Breast epithelium (tissue), 4 donors: ENCODE measurements at regions not wholly inside any gene's neighbourhood (a gene's known extent, or its start where the extent isn't known, plus 50 kb on each side); places are given as distances from the start of the nearest gene placed in this dataset.

Experiments used
- DNase-seq, 2 donors: peaks; one replicate each; pipeline ENCODE4 v3.0.0-alpha.2; 2019; ENCODE audit warnings: low spot score in 2 of 2
- H3K27ac ChIP-seq, 2 donors: fragments of 200-600 bp; sonication (generic) in 1 of 2; one replicate each; pipeline ENCODE4 v1.5.1; 2016 to 2019; ENCODE audit warnings: mild to moderate bottlenecking in 1 of 2
- H3K27me3 ChIP-seq, 2 donors: fragments of 200-600 bp; sonication (generic) in 1 of 2; one replicate each; pipeline versions ENCODE4 v1.5.1 to v1.6.0; 2017 to 2019; ENCODE audit warnings: control low read depth in 1 of 2, mild to moderate bottlenecking in 1 of 2
- H3K36me3 ChIP-seq: fragments of 200-600 bp; one replicate; pipeline ENCODE4 v1.5.1; 2019
- H3K4me1 ChIP-seq, 2 donors: fragments of 200-600 bp; sonication (generic); one replicate each; pipeline ENCODE4 v1.5.1; 2016 to 2019; ENCODE audit warnings: control low read depth in 1 of 2
- H3K4me3 ChIP-seq, 3 donors: fragments of 200-600 bp; sonication (generic); 1 replicate in 2 of 3; 2 replicates in 1 of 3; pipeline ENCODE4 v1.5.1; 2016 to 2019; ENCODE audit warnings: mild to moderate bottlenecking in 3 of 3, moderate library complexity in 2 of 3
- H3K9me3 ChIP-seq, 2 donors: fragments of 200-600 bp; sonication (generic) in 1 of 2; one replicate each; pipeline ENCODE4 v1.5.1; 2016 to 2019; ENCODE audit warnings: control low read depth in 1 of 2
- POLR2A ChIP-seq: fragments of 450-650 bp; IDR thresholded peaks from one replicate; pipeline ENCODE4 v1.6.1; 2016; ENCODE audit warnings: antibody characterized with exemption, mild to moderate bottlenecking, moderate library complexity
- POLR2AphosphoS5 ChIP-seq, 3 donors: sonication (generic); formaldehyde crosslinking; IDR thresholded peaks; one replicate each; pipeline ENCODE4 v1.6.1; 2017; ENCODE audit warnings: antibody characterized with exemption in 3 of 3
- intact Hi-C: fragments of 100-400 bp; cut with DNase I; formaldehyde crosslinking; loops from one replicate; pipeline ENCODE4 v1.15.1; 2023; ENCODE audit warnings: low total_unique reads
- TF ChIP-seq, protein P1 (sequence below), 3 donors: fragments of 450-650 bp; IDR thresholded peaks; one replicate each; pipeline ENCODE4 v1.5.1; 2016 to 2017; ENCODE audit warnings: antibody characterized with exemption in 3 of 3, mild to moderate bottlenecking in 3 of 3, moderate library complexity in 3 of 3

- Histone ChIP-seq H3K4me1 (no peaks in the 10 kb centered on the region), H3K27ac (no peak overlapping the region), H3K27me3 (no peaks in the 10 kb centered on the region), H3K4me3 (no peak overlapping the region), H3K9me3 (no peaks in the 10 kb centered on the region), H3K36me3 (no peaks in the 10 kb centered on the region)
- TF ChIP-seq POLR2A: no peak
- TF ChIP-seq POLR2AphosphoS5 (IDR thresholded peaks at IDR 0.05): no peak
- TF ChIP-seq, protein P1, sequence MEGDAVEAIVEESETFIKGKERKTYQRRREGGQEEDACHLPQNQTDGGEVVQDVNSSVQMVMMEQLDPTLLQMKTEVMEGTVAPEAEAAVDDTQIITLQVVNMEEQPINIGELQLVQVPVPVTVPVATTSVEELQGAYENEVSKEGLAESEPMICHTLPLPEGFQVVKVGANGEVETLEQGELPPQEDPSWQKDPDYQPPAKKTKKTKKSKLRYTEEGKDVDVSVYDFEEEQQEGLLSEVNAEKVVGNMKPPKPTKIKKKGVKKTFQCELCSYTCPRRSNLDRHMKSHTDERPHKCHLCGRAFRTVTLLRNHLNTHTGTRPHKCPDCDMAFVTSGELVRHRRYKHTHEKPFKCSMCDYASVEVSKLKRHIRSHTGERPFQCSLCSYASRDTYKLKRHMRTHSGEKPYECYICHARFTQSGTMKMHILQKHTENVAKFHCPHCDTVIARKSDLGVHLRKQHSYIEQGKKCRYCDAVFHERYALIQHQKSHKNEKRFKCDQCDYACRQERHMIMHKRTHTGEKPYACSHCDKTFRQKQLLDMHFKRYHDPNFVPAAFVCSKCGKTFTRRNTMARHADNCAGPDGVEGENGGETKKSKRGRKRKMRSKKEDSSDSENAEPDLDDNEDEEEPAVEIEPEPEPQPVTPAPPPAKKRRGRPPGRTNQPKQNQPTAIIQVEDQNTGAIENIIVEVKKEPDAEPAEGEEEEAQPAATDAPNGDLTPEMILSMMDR (IDR thresholded peaks at IDR 0.05): no peak
- no peak for DNase-seq
- intact Hi-C loops: no loop called here
These were observed 102.2 kb upstream of the ZFP42 start for GRCh38 chr4:187893418-187893817.

DNA sequence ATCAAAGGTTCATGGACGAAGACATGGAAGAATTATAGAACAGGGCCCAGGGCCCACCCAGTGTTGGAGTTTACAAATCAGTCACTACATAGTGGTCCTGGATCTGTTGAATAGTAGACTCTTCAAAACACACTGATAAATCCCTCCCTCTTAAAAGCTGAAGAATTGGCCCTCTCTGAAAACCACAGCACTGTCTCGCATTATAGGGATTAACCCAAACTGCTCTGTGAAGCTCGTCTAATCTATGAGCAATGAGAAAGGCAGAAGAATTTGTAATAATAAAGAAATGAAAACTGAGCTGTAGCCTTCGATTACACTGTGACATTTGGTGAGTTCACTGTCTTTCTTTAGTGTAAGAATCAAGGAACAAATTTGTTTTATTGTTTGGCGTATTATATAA lies 92.5 kb upstream of the ZFP42 start:
- H3K36me3 ChIP-seq: no peaks in the 10 kb centered on the region
- no peak overlapping the region for H3K4me3 ChIP-seq
- H3K4me1 ChIP-seq: no peaks in the 10 kb centered on the region
- no peak overlapping the region for H3K27ac ChIP-seq
- H3K27me3 ChIP-seq: no peaks in the 10 kb centered on the region
- peaks cover 0 to 12% of the 10 kb centered on the region in 2 donors for H3K9me3 ChIP-seq
- intact Hi-C loops: loop anchor here (5.0 kb wide), 1 partner anchor 241 kb away; no protein-coding TSS in a partner anchor
- TF ChIP-seq, protein P1 (IDR thresholded peaks at IDR 0.05): no peak
- TF ChIP-seq POLR2A (no peak), POLR2AphosphoS5 (IDR thresholded peaks at IDR 0.05) (no peak)
- no peak for DNase-seq

- Histone ChIP-seq H3K27me3 (no peaks in the 10 kb centered on the region), H3K4me3 (no peak overlapping the region), H3K4me1 (no peaks in the 10 kb centered on the region), H3K9me3 (peaks cover 0 to 12% of the 10 kb centered on the region in 2 donors), H3K27ac (no peak overlapping the region), H3K36me3 (no peaks in the 10 kb centered on the region)
- TF ChIP-seq POLR2A (no peak), POLR2AphosphoS5 (IDR thresholded peaks at IDR 0.05) (no peak)
- TF ChIP-seq, protein P1 (IDR thresholded peaks at IDR 0.05): no peak
- no peak for DNase-seq
- intact Hi-C loops: loop anchor here (5.0 kb wide), 1 partner anchor 241 kb away; no protein-coding TSS in a partner anchor
These were observed 91.9 kb upstream of the ZFP42 start for GRCh38 chr4:187903700-187904099.

DNA sequence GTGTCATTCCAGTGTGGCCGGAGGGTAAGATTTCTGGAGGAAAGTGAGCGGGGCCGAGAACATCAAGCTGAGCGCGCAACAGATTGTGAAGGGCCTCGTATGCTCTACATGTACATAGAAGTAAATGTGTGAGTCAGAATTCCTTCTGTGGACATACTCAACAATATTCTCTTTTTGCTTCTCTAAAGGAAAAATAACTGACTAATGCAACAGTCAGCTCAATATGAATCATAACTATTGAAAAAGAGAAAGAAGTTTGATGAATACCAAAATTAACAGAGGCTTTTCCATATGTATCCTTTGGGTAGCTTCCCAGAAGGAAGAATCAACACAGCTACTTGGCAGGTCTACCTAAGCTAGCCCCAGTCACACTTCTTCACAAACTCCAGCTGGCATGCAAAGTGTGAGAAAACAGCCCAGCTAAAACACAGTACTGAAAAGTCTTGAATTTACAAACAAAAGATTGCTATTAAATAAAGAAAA lies 87.5 kb upstream of the ZFP42 start:
- H3K27me3 ChIP-seq: no peaks in the 10 kb centered on the region
- DNase-seq: no peak
- H3K9me3 ChIP-seq: no peaks in the 10 kb centered on the region
- no peak overlapping the region for H3K4me3 ChIP-seq
- intact Hi-C loops: no loop called here
- TF ChIP-seq POLR2AphosphoS5 (IDR thresholded peaks at IDR 0.05) (no peak), POLR2A (no peak)
- TF ChIP-seq, protein P1 (IDR thresholded peaks at IDR 0.05): no peak
- H3K27ac ChIP-seq: no peak overlapping the region
- no peaks in the 10 kb centered on the region for H3K4me1 ChIP-seq
- no peaks in the 10 kb centered on the region for H3K36me3 ChIP-seq

GRCh38 chr4:187908731-187909130 lies 86.8 kb upstream of the ZFP42 start:
- TF ChIP-seq POLR2A: no peak
- TF ChIP-seq, protein P1 (IDR thresholded peaks at IDR 0.05): no peak
- TF ChIP-seq POLR2AphosphoS5 (IDR thresholded peaks at IDR 0.05): no peak
- Histone ChIP-seq H3K4me3 (no peak overlapping the region), H3K27me3 (no peaks in the 10 kb centered on the region), H3K36me3 (no peaks in the 10 kb centered on the region), H3K27ac (no peak overlapping the region), H3K4me1 (no peaks in the 10 kb centered on the region), H3K9me3 (no peaks in the 10 kb centered on the region)
- intact Hi-C loops: no loop called here
- DNase-seq: no peak
